T-cell (primary cell): ENCODE measurements at regions not wholly inside any gene's neighbourhood (a gene's known extent, or its start where the extent isn't known, plus 50 kb on each side); places are given as distances from the start of the nearest gene placed in this dataset.
A peak's percentile ranks its signal among the peaks of the same experiment; 100 is the strongest.

Source experiments
- ATAC-seq, 4 experiments: fragments of 200-7000 bp in 3 of 4; fragments of 150-1000 bp in 1 of 4; cut with Tn5 transposase; replicated peaks in 1 of 4; 1 replicate in 3 of 4; 2 replicates in 1 of 4; pipeline ENCODE4 v1.10.0; 2021; ENCODE audit warnings: moderate library complexity in 3 of 4, mild to moderate bottlenecking in 2 of 4, moderate number of reproducible peaks in 1 of 4
- CTCF ChIA-PET, 2 donors: fragments of 300-600 bp; sonication (Branson Sonifier 250); formaldehyde crosslinking; loops; one replicate each; lab custom pipeline; 2022; ENCODE audit warnings: antibody characterized with exemption in 2 of 2; lab: Charles Lee
- POLR2A ChIA-PET, 2 donors: fragments of 300-600 bp; sonication (Branson Sonifier 250); formaldehyde crosslinking; loops; one replicate each; lab custom pipeline; 2022; ENCODE audit warnings: antibody characterized with exemption in 2 of 2; lab: Charles Lee
- DNase-seq, 35 experiments: peaks; one replicate each; pipeline versions ENCODE4 v3.0.0 to v3.0.0-alpha.2; 2013 to 2023
- H3K27ac ChIP-seq: one replicate; pipeline ENCODE4 v1.5.1; 2013; ENCODE audit warnings: low read length
- H3K27me3 ChIP-seq, 2 experiments: replicated peaks in 1 of 2; 1 replicate in 1 of 2; 2 replicates in 1 of 2; pipeline versions ENCODE4 v1.6.1 to v1.7.0; 2013; ENCODE audit warnings: low read length in 1 of 2, mixed read lengths in 1 of 2; ENCODE audit not compliant: control insufficient read depth in 2 of 2, insufficient read depth in 2 of 2; ENCODE audit errors: extremely low read depth in 1 of 2
- H3K36me3 ChIP-seq, 2 donors: 1 replicate in 1 of 2; 2 replicates in 1 of 2; pipeline versions ENCODE4 v1.6.1 to v1.7.0; 2013; ENCODE audit warnings: low read length in 1 of 2; ENCODE audit not compliant: control insufficient read depth in 2 of 2, insufficient read depth in 1 of 2; ENCODE audit errors: extremely low read depth in 1 of 2
- H3K4me1 ChIP-seq, 2 experiments: 1 replicate in 1 of 2; 2 replicates in 1 of 2; pipeline versions ENCODE4 v1.6.1 to v1.7.0; 2013; ENCODE audit warnings: low read length in 2 of 2, mixed read lengths in 1 of 2; ENCODE audit not compliant: insufficient read depth in 2 of 2, control insufficient read depth in 1 of 2; ENCODE audit errors: extremely low read depth in 1 of 2
- H3K4me3 ChIP-seq, 2 donors: 1 replicate in 1 of 2; 2 replicates in 1 of 2; pipeline versions ENCODE4 v1.5.1 to v1.7.0; 2013; ENCODE audit warnings: mild to moderate bottlenecking in 2 of 2, low read length in 1 of 2, moderate library complexity in 1 of 2; ENCODE audit not compliant: control insufficient read depth in 1 of 2; ENCODE audit errors: extremely low read depth in 1 of 2
- H3K9me3 ChIP-seq: 2 replicates; pipeline ENCODE4 v1.7.0; 2013
- H3K27ac Mint-ChIP-seq, 2 donors: one replicate each; pipeline ENCODE4 v1.8.0; 2020 to 2021; ENCODE audit warnings: mild to moderate bottlenecking in 2 of 2, mixed read lengths in 2 of 2
- H3K27me3 Mint-ChIP-seq, 2 donors: one replicate each; pipeline ENCODE4 v1.8.0; 2021 to 2022; ENCODE audit warnings: mixed read lengths in 2 of 2
- H3K36me3 Mint-ChIP-seq: one replicate; pipeline ENCODE4 v1.8.0; 2021; ENCODE audit warnings: mixed read lengths
- H3K4me1 Mint-ChIP-seq, 3 donors: one replicate each; pipeline ENCODE4 v1.8.0; 2020 to 2022; ENCODE audit warnings: mixed read lengths in 3 of 3, mild to moderate bottlenecking in 1 of 3
- H3K4me3 Mint-ChIP-seq, 3 donors: one replicate each; pipeline ENCODE4 v1.8.0; 2020 to 2022; ENCODE audit warnings: mild to moderate bottlenecking in 3 of 3, mixed read lengths in 3 of 3, moderate library complexity in 3 of 3
- H3K9me3 Mint-ChIP-seq, 3 donors: one replicate each; pipeline ENCODE4 v1.8.0; 2020 to 2022; ENCODE audit warnings: mixed read lengths in 3 of 3
- WGBS: methylation state at CpG from one replicate; pipeline ENCODE4 v1.1.5; 2013; ENCODE audit warnings: missing lambda C conversion rate; ENCODE audit not compliant: insufficient coverage; 5-methylcytosine and 5-hydroxymethylcytosine counted together

- Mint-ChIP-seq H3K9me3 (peaks cover 0 to under 1% (median 0%) of the 10 kb centered on the region in 3 donors), H3K36me3 (no peaks in the 10 kb centered on the region), H3K4me1 (peaks cover 0 to 8% (median 0%) of the 10 kb centered on the region in 3 donors), H3K27ac (no peak overlapping the region), H3K4me3 (no peak overlapping the region), H3K27me3 (peaks cover 7 to 12% of the 10 kb centered on the region in 2 donors)
- H3K9me3 ChIP-seq: no peaks in the 10 kb centered on the region
- no peak overlapping the region for H3K27ac ChIP-seq
- H3K4me1 ChIP-seq: peaks cover 4 to 6% of the 10 kb centered on the region in 2 experiments
- peaks cover 0 to 20% of the 10 kb centered on the region in 2 experiments for H3K27me3 ChIP-seq
- ATAC-seq: no peak
- H3K4me3 ChIP-seq: no peak overlapping the region
- H3K36me3 ChIP-seq: no peaks in the 10 kb centered on the region
- DNase-seq: no peak
- POLR2A ChIA-PET: interaction anchor here in 1 of 2 donors (0.7 kb wide), 1 partner anchor 476 kb away, joined by 3 read pairs; no protein-coding TSS in a partner anchor
- CTCF ChIA-PET: interaction anchor here in 1 of 2 donors (0.7 kb wide), 1 partner anchor 30 kb away, joined by 3 read pairs; no protein-coding TSS in a partner anchor
Observed at GRCh38 chr1:4024811-4025210, 124.7 kb upstream of the C1orf174 start.

- ChIA-PET CTCF (interaction anchor here in 1 of 2 donors (0.7 kb wide), 1 partner anchor 29 kb away, joined by 3 read pairs; no protein-coding TSS in a partner anchor), POLR2A (no interaction called here)
- Mint-ChIP-seq H3K4me1 (peaks cover 0 to 8% (median 0%) of the 10 kb centered on the region in 3 donors), H3K9me3 (peaks cover 0 to 4% (median 0%) of the 10 kb centered on the region in 3 donors), H3K36me3 (no peaks in the 10 kb centered on the region), H3K27me3 (peaks cover 6 to 16% of the 10 kb centered on the region in 2 donors), H3K27ac (no peak overlapping the region), H3K4me3 (no peak overlapping the region)
- H3K4me3 ChIP-seq: no peak overlapping the region
- DNase-seq (no peak), ATAC-seq (no peak)
- 60% methylated on average over 2 of the region's 5 CpGs for WGBS
- peaks cover 0 to 19% of the 10 kb centered on the region in 2 experiments for H3K27me3 ChIP-seq
- H3K36me3 ChIP-seq: no peaks in the 10 kb centered on the region
- peaks cover 4 to 6% of the 10 kb centered on the region in 2 experiments for H3K4me1 ChIP-seq
- H3K27ac ChIP-seq: no peak overlapping the region
- no peaks in the 10 kb centered on the region for H3K9me3 ChIP-seq
Observed at GRCh38 chr1:4025752-4026151, 125.7 kb upstream of the C1orf174 start.

- H3K27me3 ChIP-seq: peaks cover 0 to 22% of the 10 kb centered on the region in 2 experiments
- no peak overlapping the region for H3K4me3 Mint-ChIP-seq
- peaks cover 0 to 8% (median 0%) of the 10 kb centered on the region in 3 donors for H3K4me1 Mint-ChIP-seq
- ATAC-seq (no peak), DNase-seq (no peak)
- H3K9me3 Mint-ChIP-seq: peaks cover 2 to 8% (median 4%) of the 10 kb centered on the region in 3 donors
- CTCF ChIA-PET: no interaction called here
- POLR2A ChIA-PET: no interaction called here
- no peaks in the 10 kb centered on the region for H3K36me3 ChIP-seq
- peaks cover 11 to 20% of the 10 kb centered on the region in 2 donors for H3K27me3 Mint-ChIP-seq
- H3K4me1 ChIP-seq: peaks cover 4 to 6% of the 10 kb centered on the region in 2 experiments
- H3K4me3 ChIP-seq: no peak overlapping the region
- 69% methylated on average over 9 of the region's 11 CpGs for WGBS
- H3K9me3 ChIP-seq: no peaks in the 10 kb centered on the region
- H3K27ac Mint-ChIP-seq: no peak overlapping the region
- H3K27ac ChIP-seq: no peak overlapping the region
- H3K36me3 Mint-ChIP-seq: no peaks in the 10 kb centered on the region
Observed at GRCh38 chr1:4027008-4027407, 126.9 kb upstream of the C1orf174 start.

- no peak for ATAC-seq
- Mint-ChIP-seq H3K36me3 (no peaks in the 10 kb centered on the region), H3K9me3 (peaks cover 2 to 8% (median 4%) of the 10 kb centered on the region in 3 donors), H3K4me3 (no peak overlapping the region), H3K27ac (no peak overlapping the region), H3K4me1 (peaks cover 0 to 8% (median 0%) of the 10 kb centered on the region in 3 donors), H3K27me3 (peaks cover 13 to 24% of the 10 kb centered on the region in 2 donors)
- H3K4me3 ChIP-seq: no peak overlapping the region
- POLR2A ChIA-PET: no interaction called here
- peaks cover 4 to 6% of the 10 kb centered on the region in 2 experiments for H3K4me1 ChIP-seq
- H3K36me3 ChIP-seq: no peaks in the 10 kb centered on the region
- CTCF ChIA-PET: no interaction called here
- no peaks in the 10 kb centered on the region for H3K9me3 ChIP-seq
- DNase-seq: peak in 2 of 35 experiments; percentile 14 to 22
- WGBS: 14% methylated on average over 10 of the region's 16 CpGs
- no peak overlapping the region for H3K27ac ChIP-seq
- H3K27me3 ChIP-seq: peaks cover 0 to 26% of the 10 kb centered on the region in 2 experiments
Observed at GRCh38 chr1:4027492-4028138, 127.5 kb upstream of the C1orf174 start.

- no peak for ATAC-seq
- POLR2A ChIA-PET: interaction anchor here in 1 of 2 donors (0.5 kb wide), 1 partner anchor 272 kb away, joined by 4 read pairs; no protein-coding TSS in a partner anchor
- peaks cover 2 to 8% (median 4%) of the 10 kb centered on the region in 3 donors for H3K9me3 Mint-ChIP-seq
Observed at GRCh38 chr1:4028139-4028501, 128.0 kb upstream of the C1orf174 start.

GRCh38 chr1:4029376-4029775, 129.3 kb upstream of the C1orf174 start:
- POLR2A ChIA-PET: no interaction called here
- peaks cover 0 to 37% of the 10 kb centered on the region in 2 experiments for H3K27me3 ChIP-seq
- peaks cover 4 to 6% of the 10 kb centered on the region in 2 experiments for H3K4me1 ChIP-seq
- no peak for DNase-seq
- H3K4me1 Mint-ChIP-seq: peaks cover 0 to 8% (median 0%) of the 10 kb centered on the region in 3 donors
- H3K27me3 Mint-ChIP-seq: peaks cover 18 to 32% of the 10 kb centered on the region in 2 donors
- H3K36me3 Mint-ChIP-seq: no peaks in the 10 kb centered on the region
- no peaks in the 10 kb centered on the region for H3K36me3 ChIP-seq
- H3K4me3 Mint-ChIP-seq: no peak overlapping the region
- H3K27ac ChIP-seq: no peak overlapping the region
- H3K4me3 ChIP-seq: no peak overlapping the region
- H3K9me3 ChIP-seq: no peaks in the 10 kb centered on the region
- no peak for ATAC-seq
- H3K27ac Mint-ChIP-seq: no peak overlapping the region
- peaks cover 2 to 8% (median 4%) of the 10 kb centered on the region in 3 donors for H3K9me3 Mint-ChIP-seq
- CTCF ChIA-PET: no interaction called here

More at GRCh38 chr1:4028139-4028501, 128.0 kb upstream of the C1orf174 start:
- no peak overlapping the region for H3K27ac Mint-ChIP-seq
- no peak overlapping the region for H3K27ac ChIP-seq
- H3K4me3 Mint-ChIP-seq: no peak overlapping the region
- WGBS: no CpG with 5 or more reads among the region's 6 CpGs
- H3K36me3 ChIP-seq: no peaks in the 10 kb centered on the region
- CTCF ChIA-PET: no interaction called here
- DNase-seq: no peak
- H3K4me1 Mint-ChIP-seq: peaks cover 0 to 8% (median 0%) of the 10 kb centered on the region in 3 donors
- peaks cover 4 to 6% of the 10 kb centered on the region in 2 experiments for H3K4me1 ChIP-seq
- peaks cover 18 to 29% of the 10 kb centered on the region in 2 donors for H3K27me3 Mint-ChIP-seq
- H3K27me3 ChIP-seq: peaks cover 0 to 30% of the 10 kb centered on the region in 2 experiments
- H3K9me3 ChIP-seq: no peaks in the 10 kb centered on the region
- H3K4me3 ChIP-seq: no peak overlapping the region
- H3K36me3 Mint-ChIP-seq: no peaks in the 10 kb centered on the region
